ENCODE measurements at regions not wholly inside any gene's neighbourhood (a gene's known extent, or its start where the extent isn't known, plus 50 kb on each side); places are given as distances from the start of the nearest gene placed in this dataset.
"Not testable (repeated sequence)": the region's sequence is repeated elsewhere in the genome, so short reads cannot be mapped to it uniquely, and the experiment has no call there.

- WGBS (ENCODE audit: extremely low coverage, insufficient coverage, insufficient read length), result no CpG with 5 or more reads among the region's 2 CpGs
- DNase-seq, result no peak
- H3K4me3 ChIP-seq (ENCODE audit: low read depth, low read length), result no peak overlapping the region
- H3K4me2 ChIP-seq (ENCODE audit: low read length), result no peak overlapping the region
- H3K14ac ChIP-seq (ENCODE audit: low read length), result no peak overlapping the region
- no peak overlapping the region for H2BK120ac ChIP-seq (ENCODE audit: insufficient read depth, low read length, poor library complexity)
- no peak overlapping the region for H4K8ac ChIP-seq (ENCODE audit: low read depth, low read length)
- no peak overlapping the region for H2BK5ac ChIP-seq (ENCODE audit: low read depth, low read length, poor library complexity)
- no peaks in the 10 kb centered on the region for H3K36me3 ChIP-seq (ENCODE audit: control insufficient read depth in 1 of 2, insufficient read depth in 2 of 2, low read length in 2 of 2)
- no peak overlapping the region for H2BK12ac ChIP-seq (ENCODE audit: low read length)
- H3K79me2 ChIP-seq (ENCODE audit: control insufficient read depth, insufficient read depth, low read length, poor library complexity), result no peaks in the 10 kb centered on the region
- H2AFZ ChIP-seq (ENCODE audit: insufficient read depth, low read length, poor library complexity), result no peak overlapping the region
- H3K79me1 ChIP-seq (ENCODE audit: low read length), result no peaks in the 10 kb centered on the region
- H3K23ac ChIP-seq (ENCODE audit: low read length), result no peak overlapping the region
- H3K18ac ChIP-seq (ENCODE audit: low read length), result no peak overlapping the region
- no peak overlapping the region for H4K12ac ChIP-seq (ENCODE audit: low read depth, low read length)
- no peak overlapping the region for H3K9ac ChIP-seq (ENCODE audit: low read length)
- H3K27ac ChIP-seq (ENCODE audit: low read depth, low read length), result no peak overlapping the region
- H2AK5ac ChIP-seq (ENCODE audit: low read length), result no peak overlapping the region
- H3K4me1 ChIP-seq (ENCODE audit: control insufficient read depth in 1 of 2, insufficient read depth in 2 of 2, low read length in 2 of 2), result no peaks in the 10 kb centered on the region
- no peak overlapping the region for H3K4ac ChIP-seq (ENCODE audit: low read depth, low read length)
- no peak overlapping the region for H4K91ac ChIP-seq (ENCODE audit: low read depth, low read length)
- no peaks in the 10 kb centered on the region for H3K9me3 ChIP-seq (ENCODE audit: insufficient read depth, low read depth, low read length)
- no peaks in the 10 kb centered on the region for H3K27me3 ChIP-seq (ENCODE audit: insufficient read depth, low read length)
Observed at GRCh38 chr15:24146251-24146650, 459.1 kb upstream of the NDN start.

DNA sequence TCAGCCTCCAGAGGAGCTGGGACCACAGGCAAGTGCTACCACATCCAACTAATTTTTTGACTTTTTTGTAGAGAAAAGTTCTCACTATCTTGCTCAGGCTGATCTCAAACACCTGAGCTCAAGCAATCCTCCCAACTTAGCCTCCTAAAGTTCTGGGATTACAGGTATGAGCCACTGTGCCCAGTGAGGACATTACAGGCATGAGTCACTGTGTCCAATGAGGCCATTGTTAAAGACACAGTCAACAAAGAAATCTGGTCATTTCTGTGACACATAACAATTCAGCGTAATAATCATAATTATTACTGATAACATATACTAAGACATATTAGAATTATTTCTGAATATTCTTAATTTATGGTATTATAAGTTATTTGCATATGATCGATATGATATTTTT is 463.4 kb upstream of the NDN start:
- Histone ChIP-seq H4K91ac (ENCODE audit: low read depth, low read length) (no peak overlapping the region), H3K27me3 (ENCODE audit: insufficient read depth, low read length) (no peaks in the 10 kb centered on the region), H3K27ac (ENCODE audit: low read depth, low read length) (no peak overlapping the region), H3K4me3 (ENCODE audit: low read depth, low read length) (no peak overlapping the region), H3K14ac (ENCODE audit: low read length) (no peak overlapping the region), H3K9ac (ENCODE audit: low read length) (no peak overlapping the region), H2AFZ (ENCODE audit: insufficient read depth, low read length, poor library complexity) (no peak overlapping the region), H2BK120ac (ENCODE audit: insufficient read depth, low read length, poor library complexity) (no peak overlapping the region), H2AK5ac (ENCODE audit: low read length) (no peak overlapping the region), H2BK5ac (ENCODE audit: low read depth, low read length, poor library complexity) (no peak overlapping the region), H3K36me3 (ENCODE audit: control insufficient read depth in 1 of 2, insufficient read depth in 2 of 2, low read length in 2 of 2) (no peaks in the 10 kb centered on the region), H3K4me2 (ENCODE audit: low read length) (no peak overlapping the region), H3K4ac (ENCODE audit: low read depth, low read length) (no peak overlapping the region), H3K18ac (ENCODE audit: low read length) (no peak overlapping the region), H4K8ac (ENCODE audit: low read depth, low read length) (no peak overlapping the region), H4K12ac (ENCODE audit: low read depth, low read length) (no peak overlapping the region), H3K79me1 (ENCODE audit: low read length) (no peaks in the 10 kb centered on the region), H3K9me3 (ENCODE audit: insufficient read depth, low read depth, low read length) (no peaks in the 10 kb centered on the region), H3K23ac (ENCODE audit: low read length) (no peak overlapping the region), H2BK12ac (ENCODE audit: low read length) (no peak overlapping the region), H3K79me2 (ENCODE audit: control insufficient read depth, insufficient read depth, low read length, poor library complexity) (no peaks in the 10 kb centered on the region), H3K4me1 (ENCODE audit: control insufficient read depth in 1 of 2, insufficient read depth in 2 of 2, low read length in 2 of 2) (no peaks in the 10 kb centered on the region)
- no CpG with 5 or more reads among the region's 2 CpGs for WGBS (ENCODE audit: extremely low coverage, insufficient coverage, insufficient read length)
- DNase-seq, result no peak

- not testable (repeated sequence) for H3K18ac ChIP-seq (ENCODE audit: low read length); H3K79me2 ChIP-seq (ENCODE audit: control insufficient read depth, insufficient read depth, low read length, poor library complexity); H3K14ac ChIP-seq (ENCODE audit: low read length); H2BK12ac ChIP-seq (ENCODE audit: low read length); H3K4me2 ChIP-seq (ENCODE audit: low read length); H3K4ac ChIP-seq (ENCODE audit: low read depth, low read length); H4K12ac ChIP-seq (ENCODE audit: low read depth, low read length); H3K9ac ChIP-seq (ENCODE audit: low read length); H3K27me3 ChIP-seq (ENCODE audit: insufficient read depth, low read length); H3K4me1 ChIP-seq (ENCODE audit: control insufficient read depth in 1 of 2, insufficient read depth in 2 of 2, low read length in 2 of 2); H2AK5ac ChIP-seq (ENCODE audit: low read length); H4K8ac ChIP-seq (ENCODE audit: low read depth, low read length); H3K79me1 ChIP-seq (ENCODE audit: low read length); H3K36me3 ChIP-seq (ENCODE audit: control insufficient read depth in 1 of 2, insufficient read depth in 2 of 2, low read length in 2 of 2); H3K27ac ChIP-seq (ENCODE audit: low read depth, low read length); H4K91ac ChIP-seq (ENCODE audit: low read depth, low read length); H3K4me3 ChIP-seq (ENCODE audit: low read depth, low read length); H2AFZ ChIP-seq (ENCODE audit: insufficient read depth, low read length, poor library complexity); H3K23ac ChIP-seq (ENCODE audit: low read length); H2BK5ac ChIP-seq (ENCODE audit: low read depth, low read length, poor library complexity); DNase-seq; H3K9me3 ChIP-seq (ENCODE audit: insufficient read depth, low read depth, low read length); H2BK120ac ChIP-seq (ENCODE audit: insufficient read depth, low read length, poor library complexity)
- WGBS (ENCODE audit: extremely low coverage, insufficient coverage, insufficient read length), result no CpG with 5 or more reads among the region's 1 CpG
Observed at GRCh38 chr15:24158306-24158705, 471.2 kb upstream of the NDN start.

DNA sequence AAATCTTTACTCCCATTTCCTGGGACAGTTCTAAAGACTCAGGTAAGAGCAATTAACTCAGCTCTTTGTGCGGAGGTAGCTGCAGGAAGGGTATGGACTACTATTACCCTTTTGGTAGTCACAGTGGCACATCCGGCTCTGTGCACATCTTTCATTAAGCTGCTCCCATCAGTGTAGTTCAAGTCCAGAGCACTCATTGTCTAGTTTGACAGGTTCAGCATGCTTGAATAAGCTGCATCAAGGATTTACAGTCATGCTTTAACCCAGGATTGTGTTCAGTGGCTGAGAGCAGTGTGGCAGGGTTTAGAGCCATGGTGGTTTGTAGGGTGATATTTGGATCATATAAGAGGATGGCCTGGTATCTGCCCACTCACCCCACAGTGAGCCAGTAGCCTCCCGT is 478.4 kb upstream of the NDN start:
- no CpG with 5 or more reads among the region's 3 CpGs for WGBS (ENCODE audit: extremely low coverage, insufficient coverage, insufficient read length)
- not testable (repeated sequence) for H2AK5ac ChIP-seq (ENCODE audit: low read length); H3K4ac ChIP-seq (ENCODE audit: low read depth, low read length); H3K4me3 ChIP-seq (ENCODE audit: low read depth, low read length); H2BK12ac ChIP-seq (ENCODE audit: low read length); H3K27ac ChIP-seq (ENCODE audit: low read depth, low read length); H3K23ac ChIP-seq (ENCODE audit: low read length); H3K36me3 ChIP-seq (ENCODE audit: control insufficient read depth in 1 of 2, insufficient read depth in 2 of 2, low read length in 2 of 2); H3K4me2 ChIP-seq (ENCODE audit: low read length); H3K4me1 ChIP-seq (ENCODE audit: control insufficient read depth in 1 of 2, insufficient read depth in 2 of 2, low read length in 2 of 2); H3K27me3 ChIP-seq (ENCODE audit: insufficient read depth, low read length); H3K79me1 ChIP-seq (ENCODE audit: low read length); H3K9me3 ChIP-seq (ENCODE audit: insufficient read depth, low read depth, low read length); H2BK120ac ChIP-seq (ENCODE audit: insufficient read depth, low read length, poor library complexity); H3K14ac ChIP-seq (ENCODE audit: low read length); H4K91ac ChIP-seq (ENCODE audit: low read depth, low read length); H2BK5ac ChIP-seq (ENCODE audit: low read depth, low read length, poor library complexity); H3K9ac ChIP-seq (ENCODE audit: low read length); H4K12ac ChIP-seq (ENCODE audit: low read depth, low read length); H3K79me2 ChIP-seq (ENCODE audit: control insufficient read depth, insufficient read depth, low read length, poor library complexity); H3K18ac ChIP-seq (ENCODE audit: low read length); H4K8ac ChIP-seq (ENCODE audit: low read depth, low read length); DNase-seq; H2AFZ ChIP-seq (ENCODE audit: insufficient read depth, low read length, poor library complexity)
